NCI-H345 treated with DMSO at 0.1 percent for 48 hours (cell line): ENCODE measurements at regions not wholly inside any gene's neighbourhood (a gene's known extent, or its start where the extent isn't known, plus 50 kb on each side); places are given as distances from the start of the nearest gene placed in this dataset.
A peak's percentile ranks its signal among the peaks of the same experiment; 100 is the strongest.

Experiments
- DNase-seq: peaks from one replicate; lab custom pipeline; 2025; ENCODE audit not compliant: unreplicated experiment; lab: John Stamatoyannopoulos, UW

DNA sequence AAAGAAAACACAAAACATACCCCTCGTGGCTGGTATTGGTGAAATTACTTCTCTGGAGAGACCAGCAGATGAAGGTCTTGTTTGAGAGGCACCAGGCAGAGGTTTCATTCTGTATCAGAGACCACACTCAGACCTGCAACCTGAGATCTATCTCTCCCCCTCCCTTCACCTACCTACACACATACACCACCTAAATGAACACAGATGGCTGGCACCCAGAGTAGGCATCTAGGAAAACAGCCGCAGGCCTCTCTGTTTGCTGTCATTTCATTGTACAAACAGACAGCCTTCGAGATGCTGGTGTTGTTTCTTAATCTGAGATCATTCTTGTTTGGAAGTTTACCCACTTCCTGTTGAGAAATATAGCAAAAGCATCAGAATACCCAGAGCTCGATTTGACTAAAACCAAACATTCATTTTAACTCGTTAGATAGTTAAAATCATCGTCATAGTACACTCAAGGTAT is 173.9 kb upstream of the SLC25A13 start:
- peak; percentile 43 for DNase-seq

DNA sequence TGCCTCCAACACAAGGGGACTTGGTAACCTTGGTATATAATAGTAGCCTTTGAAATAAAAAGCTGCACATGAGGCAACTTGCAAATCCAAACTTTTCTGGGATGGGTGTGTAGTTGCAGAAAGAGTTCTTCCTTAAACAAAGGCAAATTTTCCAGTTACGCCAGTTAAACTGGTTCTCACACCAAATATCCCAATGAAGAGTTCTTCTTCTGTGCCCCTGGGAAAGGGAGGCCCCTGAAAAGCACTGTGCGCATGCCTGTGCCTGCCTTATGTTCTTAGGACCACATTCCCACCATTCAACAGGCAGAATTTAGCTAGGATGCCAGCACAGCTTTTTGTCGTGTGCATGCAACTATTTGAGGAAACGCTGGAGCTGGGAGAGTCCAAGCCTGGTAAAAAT is 164.8 kb upstream of the SLC25A13 start:
- no peak for DNase-seq

DNA sequence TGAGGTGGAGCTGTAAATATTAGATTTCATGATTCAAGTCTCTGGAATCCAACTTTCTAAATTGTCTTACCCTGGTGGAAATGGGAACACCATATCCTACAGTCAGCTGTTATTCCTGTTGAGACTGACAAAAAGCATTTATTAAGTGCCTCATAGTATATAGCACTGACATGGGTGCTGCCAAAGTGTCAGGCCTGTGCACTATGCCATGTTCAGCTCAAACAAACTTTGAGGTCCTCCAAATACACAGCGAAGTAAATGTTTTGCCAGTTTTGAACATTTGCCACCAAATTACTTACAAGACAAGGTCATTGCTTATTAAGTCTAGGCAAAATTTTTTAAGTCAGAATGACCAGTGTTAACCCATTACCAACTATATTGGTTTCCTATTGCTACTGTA is 162.9 kb upstream of the SLC25A13 start:
- no peak for DNase-seq

DNA sequence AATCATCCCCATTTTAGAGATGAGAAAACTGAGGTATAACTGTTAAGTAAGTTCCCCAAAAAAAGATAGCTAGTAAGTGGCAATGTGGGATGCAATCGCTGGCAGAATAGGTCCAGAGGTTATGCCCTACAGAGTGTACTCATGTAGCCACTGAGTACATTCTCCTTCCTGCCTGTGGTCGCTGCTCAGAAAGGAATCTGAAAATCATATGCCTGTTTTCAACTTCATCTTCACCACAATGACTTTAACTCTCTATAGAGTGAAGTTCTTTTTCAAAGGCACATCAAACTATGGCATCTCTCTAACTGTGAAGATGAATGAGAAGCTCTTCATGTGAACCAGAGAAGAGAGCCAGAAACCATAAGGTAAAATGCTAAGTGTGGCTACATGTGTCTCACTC is 162.2 kb upstream of the SLC25A13 start:
- no peak for DNase-seq

DNA sequence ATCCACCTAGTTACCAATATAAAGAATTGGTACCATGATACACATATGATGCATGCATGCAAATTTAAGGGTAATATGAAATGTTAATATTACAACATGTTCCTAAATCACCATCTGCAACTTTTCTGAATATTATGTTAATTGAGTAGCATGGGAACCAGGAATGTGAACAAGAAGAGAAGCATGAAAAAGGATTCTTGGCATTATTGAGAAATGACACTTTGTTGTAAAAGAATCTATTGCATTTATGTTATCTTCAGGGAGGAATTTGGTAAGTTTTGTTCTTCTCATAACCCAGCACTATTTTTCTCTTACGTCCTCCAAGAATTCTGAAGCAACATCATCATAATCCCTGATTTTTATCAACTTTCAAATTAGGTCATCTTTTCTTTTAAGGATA is 159.9 kb upstream of the SLC25A13 start:
- DNase-seq: no peak

DNA sequence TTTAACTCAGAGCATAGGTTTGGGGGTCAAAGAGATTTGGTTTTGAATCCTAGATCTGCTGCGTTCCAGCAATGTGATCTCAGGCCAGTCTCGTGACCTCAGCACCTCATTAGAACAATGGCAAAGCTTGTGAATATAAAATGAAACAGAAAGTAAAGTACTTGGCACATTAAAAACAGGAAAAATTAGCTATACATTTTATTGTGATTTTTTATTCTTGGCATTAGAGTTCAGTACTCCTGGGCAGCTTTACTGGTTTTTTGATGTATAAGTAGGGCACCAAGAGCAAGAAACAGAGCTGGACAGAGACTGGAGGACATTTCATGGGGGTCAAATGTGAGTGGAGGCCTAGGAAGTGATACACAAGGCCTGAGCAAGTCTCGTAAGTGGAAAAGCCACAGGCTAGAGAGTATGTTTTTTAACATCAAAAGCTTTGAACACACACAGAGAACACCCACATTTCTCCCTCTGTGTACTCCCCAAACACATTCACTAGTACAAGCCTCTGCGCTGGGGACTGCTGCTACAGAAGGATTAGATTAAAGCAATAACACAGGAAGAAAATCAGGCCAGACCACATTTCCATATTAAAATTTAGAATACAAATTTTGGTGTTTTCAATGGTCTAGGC is 157.2 kb upstream of the SLC25A13 start:
- no peak for DNase-seq

DNA sequence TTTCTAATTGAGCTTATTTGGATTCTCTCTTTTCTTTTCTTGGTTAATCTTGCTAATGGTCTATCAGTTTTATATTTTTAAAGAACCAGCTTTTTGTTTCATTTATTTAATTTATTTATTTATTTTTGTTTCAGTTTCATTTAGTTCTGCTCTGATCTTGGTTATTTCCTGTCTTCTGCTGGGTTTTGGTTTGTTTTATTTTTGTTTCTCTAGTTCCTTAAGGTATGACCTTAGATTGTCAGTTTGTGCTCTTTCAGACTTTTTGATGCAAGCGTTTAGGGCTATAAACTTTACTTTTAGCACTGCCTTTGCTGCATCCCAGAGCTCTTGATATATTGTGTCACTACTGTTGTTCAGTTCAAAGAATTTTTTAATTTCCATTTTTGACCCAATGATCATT is 149.7 kb upstream of the SLC25A13 start:
- DNase-seq: no peak

DNA sequence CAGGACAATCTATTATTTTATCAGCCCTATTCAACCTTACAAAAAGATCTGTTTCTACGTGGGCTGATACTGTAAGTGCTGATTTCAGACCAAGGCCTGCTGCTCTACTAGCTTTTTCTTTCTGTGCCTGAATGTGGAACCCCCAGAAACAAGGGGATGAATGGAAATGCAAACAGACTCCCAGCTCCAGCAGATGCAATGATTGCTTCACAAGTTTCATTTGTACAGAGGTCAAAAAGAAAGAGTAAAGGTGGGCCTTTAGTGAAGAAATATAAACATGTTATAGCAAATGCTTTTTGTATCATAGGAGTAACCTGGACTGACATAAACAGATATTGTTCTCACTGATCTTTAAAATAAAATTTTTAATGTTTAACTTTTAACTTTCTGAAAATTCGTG is 130.2 kb upstream of the SLC25A13 start:
- DNase-seq: no peak

DNA sequence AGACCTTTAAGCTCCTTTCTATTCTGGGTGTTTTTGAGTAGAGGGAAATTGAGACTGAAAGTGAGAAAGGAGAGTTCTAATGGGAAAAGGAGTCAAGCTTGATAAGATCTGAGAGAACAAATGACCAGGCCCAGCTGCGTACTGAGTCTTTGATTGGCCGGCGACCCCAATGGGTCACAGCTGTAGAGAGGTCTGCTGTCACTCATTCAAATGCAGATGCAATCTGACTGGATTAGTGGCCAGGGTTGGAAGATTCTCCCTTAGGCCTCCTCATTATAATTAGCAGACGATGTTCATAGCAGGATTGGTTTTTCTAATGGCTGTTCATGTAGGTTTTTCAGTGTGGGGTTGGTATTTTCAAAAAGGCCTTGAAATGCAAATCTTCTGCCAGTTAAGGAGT is 127.2 kb upstream of the SLC25A13 start:
- DNase-seq: no peak

DNA sequence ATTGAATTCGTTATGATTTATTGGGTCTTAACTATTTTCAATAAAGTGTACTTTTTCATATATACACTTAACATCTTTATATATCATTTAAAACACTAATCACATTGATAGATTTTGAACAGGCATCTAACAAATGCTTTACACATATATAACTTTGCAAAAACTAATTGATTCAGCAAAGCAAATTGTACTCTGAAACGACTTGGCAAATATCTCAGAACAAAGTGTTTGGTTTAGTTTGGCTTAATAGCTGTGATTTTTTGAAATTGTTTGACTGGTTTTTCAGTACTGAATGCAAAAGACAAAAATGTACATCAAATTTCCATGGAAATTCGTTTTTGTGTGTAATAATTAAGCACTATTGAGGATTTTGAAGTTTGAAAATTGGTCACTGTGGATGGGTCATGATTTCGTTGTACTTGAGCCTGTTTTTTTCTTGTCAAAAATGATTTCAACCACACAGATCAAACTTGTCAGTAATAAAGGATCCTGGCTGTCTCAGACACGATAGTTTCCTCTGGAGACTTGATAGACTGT is 125.3 kb upstream of the SLC25A13 start:
- no peak for DNase-seq

DNA sequence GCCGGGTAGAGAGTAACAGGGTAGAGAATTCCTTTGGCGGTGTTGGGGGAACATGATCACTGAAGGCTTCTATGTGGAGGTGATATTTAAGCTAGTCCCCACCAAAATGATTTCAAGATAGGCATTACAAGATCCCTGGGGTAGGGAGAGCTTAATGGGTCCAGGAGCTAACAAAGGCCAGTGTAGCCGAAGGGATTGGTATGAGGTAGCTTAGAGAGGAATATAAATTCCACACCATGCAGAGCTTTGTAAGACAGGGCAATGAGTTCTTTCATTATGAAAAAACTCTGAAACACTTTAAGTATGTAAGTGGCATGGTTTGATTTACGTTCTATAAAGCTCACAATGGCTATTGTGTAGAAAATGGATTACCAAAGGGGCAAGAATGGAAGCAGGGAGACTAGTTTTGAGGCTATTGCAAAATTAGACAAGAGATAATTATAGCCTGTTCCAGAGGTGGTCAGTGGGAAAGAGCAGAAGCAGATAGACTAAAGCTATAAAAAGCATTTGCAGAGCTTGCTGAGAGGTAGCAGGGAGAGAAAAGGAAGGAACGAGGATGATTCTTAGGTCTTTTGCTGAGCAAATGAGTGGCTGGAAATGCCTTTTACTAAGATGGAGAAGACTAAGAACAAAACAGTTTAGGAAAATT is 119.7 kb upstream of the SLC25A13 start:
- no peak for DNase-seq

DNA sequence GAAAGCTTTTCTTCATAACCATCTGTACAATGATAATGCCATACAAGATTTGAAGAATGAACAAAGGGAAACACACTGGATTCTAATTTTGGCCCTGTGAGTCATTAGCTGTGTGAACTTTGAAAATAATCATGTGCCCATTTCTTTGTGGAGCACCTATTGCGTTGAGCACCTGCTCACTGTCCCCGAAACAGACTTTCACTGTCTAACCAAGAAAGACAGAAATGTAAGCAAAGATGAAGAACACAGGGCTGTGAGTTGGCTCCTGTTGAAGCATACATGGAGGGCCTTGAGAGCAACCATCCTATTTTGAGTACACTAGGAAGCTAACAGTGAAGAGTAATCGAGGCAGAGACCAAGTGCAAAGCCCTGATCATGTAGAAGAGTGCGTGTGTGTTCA is 118.4 kb upstream of the SLC25A13 start:
- DNase-seq: no peak

DNA sequence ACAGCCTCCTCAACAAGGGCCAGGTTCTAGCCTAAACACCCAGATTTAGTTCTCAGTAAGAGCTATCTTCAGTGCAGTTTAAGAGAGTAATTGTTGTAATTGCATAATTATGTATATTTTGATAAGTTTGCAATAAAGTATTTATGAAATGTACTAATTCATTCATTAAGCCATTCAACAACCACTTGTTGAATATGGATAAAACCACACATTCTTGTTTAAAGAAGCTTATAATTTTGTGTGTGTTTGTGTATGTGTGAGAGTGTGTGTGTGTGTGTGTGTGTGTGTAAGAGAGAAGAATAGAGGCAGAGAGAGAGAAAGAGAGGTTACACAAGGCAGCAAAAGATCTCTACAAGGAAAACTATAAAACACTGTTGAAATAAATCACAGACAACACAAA is 115.0 kb upstream of the SLC25A13 start:
- no peak for DNase-seq

DNA sequence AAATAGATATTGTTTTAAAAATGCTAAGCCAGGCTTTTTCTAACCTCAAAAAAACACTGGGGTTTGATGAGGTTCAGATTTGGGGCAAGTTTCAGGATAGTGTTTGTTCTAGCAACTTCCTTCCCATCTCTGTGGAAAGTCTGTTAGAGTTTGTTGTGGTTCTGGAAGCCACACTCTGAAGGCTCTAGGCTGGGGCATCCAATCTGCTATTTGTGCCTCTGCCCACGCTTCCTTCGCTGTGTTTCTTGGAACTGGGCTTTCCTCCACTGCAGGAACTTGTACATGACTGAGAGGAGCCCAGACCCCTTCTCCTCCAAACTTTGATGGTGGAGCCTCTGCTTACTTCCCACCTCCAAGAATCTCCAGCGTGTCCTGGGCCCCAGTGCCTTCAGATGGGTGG is 108.5 kb upstream of the SLC25A13 start:
- DNase-seq: no peak

DNA sequence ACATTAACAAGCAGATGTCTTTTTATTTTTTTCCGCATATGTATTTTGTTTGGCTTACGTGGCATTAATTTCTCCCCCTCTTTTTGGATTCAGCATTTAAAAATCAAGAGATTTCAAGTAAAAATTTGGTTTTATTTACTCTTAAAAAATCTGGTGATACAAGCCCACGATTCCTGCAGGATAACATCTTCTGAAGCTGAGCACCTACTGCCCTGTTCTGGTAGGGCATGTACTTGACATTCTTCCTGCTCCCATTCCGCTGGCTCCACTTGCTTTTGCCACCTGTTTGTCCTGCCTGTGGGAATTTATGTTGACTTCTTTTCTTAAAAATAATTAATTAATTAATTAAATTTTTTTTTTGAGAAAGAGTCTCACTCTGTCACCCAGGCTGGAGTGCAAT is 105.2 kb upstream of the SLC25A13 start:
- no peak for DNase-seq

DNA sequence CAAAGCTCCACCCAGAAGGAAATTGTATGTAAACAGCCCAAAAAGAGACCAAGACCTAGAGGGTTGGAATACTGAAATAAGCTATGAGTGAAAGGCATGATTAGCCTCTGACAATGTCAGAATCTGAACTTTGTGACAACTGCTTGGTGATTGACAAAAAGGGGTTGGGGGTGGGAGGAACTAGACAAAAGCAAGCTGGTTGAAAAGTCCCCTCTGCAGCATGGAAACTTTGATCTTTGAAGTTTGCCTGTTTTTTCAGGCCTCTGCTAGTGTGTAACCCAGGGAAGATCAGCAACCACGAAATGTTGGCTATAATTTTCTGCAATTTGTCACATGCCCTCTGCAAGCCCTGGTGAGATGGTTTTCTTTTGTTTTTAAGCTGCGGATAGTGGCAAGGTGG is 104.8 kb upstream of the SLC25A13 start:
- DNase-seq: no peak

DNA sequence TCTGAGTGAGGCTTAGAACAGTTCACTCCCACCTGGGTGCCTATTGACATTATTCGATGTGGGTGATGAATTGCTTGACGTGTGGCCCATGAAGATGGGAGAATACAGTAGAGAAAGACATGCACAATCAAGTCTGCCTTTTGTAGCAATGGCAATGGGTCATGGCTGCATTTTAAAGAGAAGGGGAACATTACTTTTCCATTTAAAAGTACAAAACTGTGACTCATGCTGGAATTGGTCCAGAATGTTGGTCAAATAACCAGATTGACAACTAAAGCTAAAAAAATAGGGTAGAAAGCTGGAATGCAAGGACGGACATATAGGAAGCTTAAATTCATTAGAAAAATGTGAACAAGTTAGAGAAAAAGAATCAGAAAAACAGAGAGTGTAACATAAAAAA is 104.1 kb upstream of the SLC25A13 start:
- DNase-seq: no peak

DNA sequence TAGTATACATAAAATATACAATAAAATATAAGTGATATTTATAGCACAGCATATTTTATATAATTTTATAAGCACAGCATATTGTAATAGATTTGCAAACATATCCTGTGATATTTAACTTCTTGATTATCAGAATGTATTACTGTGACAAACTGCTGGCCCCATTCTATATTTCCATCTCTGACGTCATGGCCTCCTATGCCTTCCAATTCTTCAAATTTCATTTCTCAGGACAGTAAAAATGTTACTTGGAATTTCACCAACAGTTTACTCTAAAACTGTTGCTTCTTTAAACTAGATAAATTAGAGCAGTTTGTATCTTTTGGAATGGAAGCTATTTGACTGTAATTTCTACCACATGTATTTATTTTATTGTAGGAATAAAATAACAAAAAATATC is 102.5 kb upstream of the SLC25A13 start:
- no peak for DNase-seq

DNA sequence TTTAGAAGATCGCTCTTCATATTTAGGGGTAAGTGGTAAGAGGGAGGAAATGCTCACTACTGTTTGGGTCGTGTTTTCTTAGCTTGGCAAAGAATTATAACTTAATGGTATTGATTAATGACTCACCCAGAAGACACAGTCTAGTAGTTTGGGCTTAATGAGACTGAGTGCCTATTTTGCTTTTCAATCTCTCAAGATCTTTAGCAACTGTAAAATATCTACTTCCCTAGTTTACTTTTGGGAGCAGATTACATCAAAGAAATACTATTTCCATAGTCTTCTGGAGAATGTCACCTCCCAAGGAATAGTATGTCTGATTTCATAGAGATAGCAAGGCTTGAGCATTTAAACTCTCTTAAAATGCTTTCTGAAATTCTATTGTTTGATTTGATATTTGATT is 100.5 kb upstream of the SLC25A13 start:
- DNase-seq: no peak

DNA sequence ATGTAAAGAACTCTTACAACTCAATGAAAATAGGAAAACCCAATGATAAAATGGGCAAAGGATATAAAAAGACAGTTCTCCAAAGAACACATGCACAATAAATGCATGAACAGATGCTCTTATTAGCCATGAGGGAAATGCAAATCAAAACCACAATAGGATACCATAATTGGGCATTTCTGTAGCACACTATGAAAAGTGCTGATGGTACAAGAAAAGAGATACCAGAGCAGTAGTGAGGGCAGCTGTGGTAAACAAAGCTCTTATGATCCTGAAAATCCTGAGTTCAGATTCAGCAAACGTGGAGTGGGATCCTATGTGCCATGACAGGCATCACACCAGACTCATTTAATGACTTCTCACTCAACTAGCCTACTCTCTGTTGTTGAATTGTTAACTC is 96.7 kb upstream of the SLC25A13 start:
- DNase-seq: no peak

DNA sequence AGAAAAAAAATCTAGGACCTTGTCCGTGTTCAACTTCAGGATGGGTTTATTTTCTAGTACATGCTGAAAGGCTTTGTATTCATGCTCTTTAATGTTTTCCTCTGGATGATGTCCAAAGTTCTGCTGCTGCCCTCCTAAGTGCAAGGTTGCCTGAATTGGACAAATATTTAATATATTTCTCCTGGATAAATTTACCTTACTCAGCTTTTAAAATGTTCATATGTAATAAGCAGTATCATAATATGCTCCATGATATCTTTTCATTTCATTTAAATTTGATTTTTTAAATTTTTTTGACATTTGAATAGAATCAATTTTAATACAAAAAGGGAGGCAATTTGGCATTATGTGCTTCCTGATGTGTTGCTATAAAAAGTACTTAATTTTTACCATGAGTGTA is 95.9 kb upstream of the SLC25A13 start:
- DNase-seq: no peak

DNA sequence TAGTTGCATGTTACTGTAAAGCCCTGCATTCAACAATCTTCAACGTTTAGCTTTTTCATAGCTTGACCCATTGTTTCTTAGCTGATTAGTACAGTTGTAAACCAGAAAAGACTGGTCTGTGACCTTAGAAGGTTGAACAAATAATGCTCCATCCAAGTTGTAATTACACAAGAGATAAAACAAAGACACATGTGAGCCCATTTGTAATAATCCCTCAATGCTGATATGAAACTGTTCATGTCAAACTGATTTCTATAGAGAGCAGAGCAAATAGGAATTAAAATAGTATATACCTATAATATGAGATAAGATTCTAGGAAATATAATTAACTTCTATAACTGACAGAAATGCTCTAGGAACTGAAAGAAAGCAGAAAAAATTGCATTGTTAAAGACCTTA is 94.7 kb upstream of the SLC25A13 start:
- DNase-seq: no peak

DNA sequence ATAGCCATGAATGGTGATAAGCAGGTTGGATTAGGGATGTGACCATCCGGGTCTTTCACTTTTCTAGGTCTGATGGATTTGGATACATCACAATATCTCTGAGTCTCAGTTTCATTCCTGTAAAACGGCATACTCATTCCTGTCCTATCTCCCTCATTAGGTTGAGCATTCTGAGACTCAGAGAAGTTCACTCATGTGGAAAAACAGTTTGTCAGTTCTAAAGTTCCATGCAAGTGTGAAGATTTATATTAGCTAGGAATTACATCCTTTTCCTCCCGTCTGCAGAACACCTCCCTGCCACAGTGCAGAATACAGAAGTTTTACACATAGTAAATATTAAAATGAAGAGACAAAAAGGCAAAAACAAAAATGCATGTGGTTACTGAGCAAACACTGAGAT is 94.2 kb upstream of the SLC25A13 start:
- no peak for DNase-seq
